ENCODE measurements at regions not wholly inside any gene's neighbourhood (a gene's known extent, or its start where the extent isn't known, plus 50 kb on each side); places are given as distances from the start of the nearest gene placed in this dataset.

GRCh38 chr6:81049425-81050042 is 702.9 kb downstream of the TENT5A start:
- Mint-ChIP-seq H3K27ac (ENCODE audit: unreplicated experiment) (no peak overlapping the region), H3K4me1 (ENCODE audit: low read depth, unreplicated experiment) (no peaks in the 10 kb centered on the region), H3K27me3 (ENCODE audit: unreplicated experiment) (no peaks in the 10 kb centered on the region), H3K36me3 (ENCODE audit: insufficient read depth, unreplicated experiment) (no peaks in the 10 kb centered on the region), H3K4me3 (ENCODE audit: low read depth, unreplicated experiment) (no peak overlapping the region), H3K9me3 (ENCODE audit: low read depth, unreplicated experiment) (peaks cover 2% of the 10 kb centered on the region)
- no peak for DNase-seq
- intact Hi-C loops (cut with micrococcal nuclease; ENCODE audit: unreplicated experiment) = no loop called here
- BruUV-seq (replicated peaks) = no TSS peak
- no peak for TF ChIP-seq CTCF (IDR thresholded peaks at IDR 0.05; ENCODE audit: unreplicated experiment)
- CTCF ChIA-PET = no interaction called here

- Mint-ChIP-seq H3K4me1 (ENCODE audit: low read depth, unreplicated experiment) (no peaks in the 10 kb centered on the region), H3K27ac (ENCODE audit: unreplicated experiment) (no peak overlapping the region), H3K9me3 (ENCODE audit: low read depth, unreplicated experiment) (peaks cover 5% of the 10 kb centered on the region), H3K27me3 (ENCODE audit: unreplicated experiment) (no peaks in the 10 kb centered on the region), H3K36me3 (ENCODE audit: insufficient read depth, unreplicated experiment) (no peaks in the 10 kb centered on the region), H3K4me3 (ENCODE audit: low read depth, unreplicated experiment) (no peak overlapping the region)
- no TSS peak for BruUV-seq (replicated peaks)
- CTCF ChIA-PET = interaction anchor here (0.8 kb wide), 1 partner anchor 1207 kb away, joined by 5 read pairs; no protein-coding TSS in a partner anchor
- intact Hi-C loops (cut with micrococcal nuclease; ENCODE audit: unreplicated experiment) = no loop called here
- DNase-seq = no peak
- no peak for TF ChIP-seq CTCF (IDR thresholded peaks at IDR 0.05; ENCODE audit: unreplicated experiment)
Observed at GRCh38 chr6:81031416-81031815, 721.1 kb downstream of the TENT5A start.

- DNase-seq = no peak
- intact Hi-C loops (cut with micrococcal nuclease; ENCODE audit: unreplicated experiment) = no loop called here
- CTCF ChIA-PET = no interaction called here
- BruUV-seq (replicated peaks) = no TSS peak
- Mint-ChIP-seq H3K36me3 (ENCODE audit: insufficient read depth, unreplicated experiment) (no peaks in the 10 kb centered on the region), H3K9me3 (ENCODE audit: low read depth, unreplicated experiment) (peaks cover 5% of the 10 kb centered on the region), H3K4me1 (ENCODE audit: low read depth, unreplicated experiment) (no peaks in the 10 kb centered on the region), H3K27me3 (ENCODE audit: unreplicated experiment) (no peaks in the 10 kb centered on the region), H3K4me3 (ENCODE audit: low read depth, unreplicated experiment) (no peak overlapping the region), H3K27ac (ENCODE audit: unreplicated experiment) (no peak overlapping the region)
- no peak for TF ChIP-seq CTCF (IDR thresholded peaks at IDR 0.05; ENCODE audit: unreplicated experiment)
Observed at GRCh38 chr6:81026041-81026553, 726.4 kb downstream of the TENT5A start.

GRCh38 chr6:81023709-81024108 is 728.8 kb downstream of the TENT5A start:
- Mint-ChIP-seq H3K9me3 (ENCODE audit: low read depth, unreplicated experiment) (peaks cover 5% of the 10 kb centered on the region), H3K4me1 (ENCODE audit: low read depth, unreplicated experiment) (no peaks in the 10 kb centered on the region), H3K36me3 (ENCODE audit: insufficient read depth, unreplicated experiment) (no peaks in the 10 kb centered on the region), H3K27ac (ENCODE audit: unreplicated experiment) (no peak overlapping the region), H3K27me3 (ENCODE audit: unreplicated experiment) (no peaks in the 10 kb centered on the region), H3K4me3 (ENCODE audit: low read depth, unreplicated experiment) (no peak overlapping the region)
- no TSS peak for BruUV-seq (replicated peaks)
- intact Hi-C loops (cut with micrococcal nuclease; ENCODE audit: unreplicated experiment) = no loop called here
- no peak for TF ChIP-seq CTCF (IDR thresholded peaks at IDR 0.05; ENCODE audit: unreplicated experiment)
- DNase-seq = no peak
- CTCF ChIA-PET = no interaction called here

All from Calu3 (cell line).